ENCODE measurements at regions not wholly inside any gene's neighbourhood (a gene's known extent, or its start where the extent isn't known, plus 50 kb on each side); places are given as distances from the start of the nearest gene placed in this dataset.

- TF ChIP-seq CTCF (IDR thresholded peaks at IDR 0.05; ENCODE audit: low read length): no peak
- no peak for TF ChIP-seq EZH2phosphoT487 (IDR thresholded peaks at IDR 0.05; ENCODE audit: low read length)
- no peak for TF ChIP-seq EZH2 (optimal IDR thresholded peaks at IDR 0.05; ENCODE audit: low read depth, low read length)
Observed at GRCh38 chr9:102855641-102856040, 139.5 kb upstream of the CYLC2 start.
